Activated CD8-positive, alpha-beta T cell treated with anti-CD3 and anti-CD28 coated beads, Interleukin-2, amount 10 ng/mL, durations not matched to agents 7 days and 5 days (primary cell): ENCODE measurements at regions not wholly inside any gene's neighbourhood (a gene's known extent, or its start where the extent isn't known, plus 50 kb on each side); places are given as distances from the start of the nearest gene placed in this dataset.

ENCODE experiments used
- ATAC-seq: fragments of 150-1000 bp; cut with Tn5 transposase; one replicate; pipeline ENCODE4 v1.10.0; 2021; ENCODE audit warnings: moderate library complexity
- CTCF ChIA-PET: fragments of 350-600 bp; sonication (Branson Sonifier 250); formaldehyde crosslinking; loops from one replicate; lab custom pipeline; 2021; ENCODE audit warnings: antibody characterized with exemption; lab: Charles Lee
- POLR2A ChIA-PET: fragments of 350-600 bp; sonication (Branson Sonifier 250); formaldehyde crosslinking; loops from one replicate; lab custom pipeline; 2021; ENCODE audit warnings: antibody characterized with exemption; lab: Charles Lee
- DNase-seq: peaks from one replicate; pipeline ENCODE4 v3.0.0-alpha.2; 2020
- H3K27ac Mint-ChIP-seq: one replicate; pipeline ENCODE4 v1.8.0; 2021; ENCODE audit warnings: mild to moderate bottlenecking, mixed read lengths
- H3K27me3 Mint-ChIP-seq: one replicate; pipeline ENCODE4 v1.8.0; 2021; ENCODE audit warnings: low read depth, mixed read lengths
- H3K36me3 Mint-ChIP-seq: one replicate; pipeline ENCODE4 v1.8.0; 2021; ENCODE audit warnings: low read depth, mixed read lengths
- H3K4me1 Mint-ChIP-seq: one replicate; pipeline ENCODE4 v1.8.0; 2021; ENCODE audit warnings: low read depth, mixed read lengths
- H3K4me3 Mint-ChIP-seq: one replicate; pipeline ENCODE4 v1.8.0; 2021; ENCODE audit warnings: mild to moderate bottlenecking, mixed read lengths
- H3K9me3 Mint-ChIP-seq: one replicate; pipeline ENCODE4 v1.8.0; 2022; ENCODE audit warnings: mixed read lengths; ENCODE audit not compliant: insufficient read depth

- no peaks in the 10 kb centered on the region for H3K36me3 Mint-ChIP-seq
- DNase-seq, result no peak
- H3K27ac Mint-ChIP-seq, result no peak overlapping the region
- ChIA-PET CTCF (no interaction called here), POLR2A (no interaction called here)
- ATAC-seq, result no peak
- no peaks in the 10 kb centered on the region for H3K27me3 Mint-ChIP-seq
- H3K4me1 Mint-ChIP-seq, result no peaks in the 10 kb centered on the region
- no peaks in the 10 kb centered on the region for H3K9me3 Mint-ChIP-seq
- no peak overlapping the region for H3K4me3 Mint-ChIP-seq
These were observed 314.0 kb downstream of the TEX29 start for GRCh38 chr13:111634410-111634809.

- ChIA-PET POLR2A (no interaction called here), CTCF (no interaction called here)
- H3K27me3 Mint-ChIP-seq, result no peaks in the 10 kb centered on the region
- no peaks in the 10 kb centered on the region for H3K36me3 Mint-ChIP-seq
- no peak overlapping the region for H3K27ac Mint-ChIP-seq
- H3K9me3 Mint-ChIP-seq, result no peaks in the 10 kb centered on the region
- DNase-seq (no peak), ATAC-seq (no peak)
- no peak overlapping the region for H3K4me3 Mint-ChIP-seq
- no peaks in the 10 kb centered on the region for H3K4me1 Mint-ChIP-seq
These were observed 315.8 kb downstream of the TEX29 start for GRCh38 chr13:111636271-111636670.

- ATAC-seq (no peak), DNase-seq (no peak)
- Mint-ChIP-seq H3K9me3 (no peaks in the 10 kb centered on the region), H3K27me3 (no peaks in the 10 kb centered on the region), H3K4me1 (no peaks in the 10 kb centered on the region), H3K27ac (no peak overlapping the region), H3K36me3 (no peaks in the 10 kb centered on the region), H3K4me3 (no peak overlapping the region)
- ChIA-PET CTCF (no interaction called here), POLR2A (no interaction called here)
These were observed 316.4 kb downstream of the TEX29 start for GRCh38 chr13:111636804-111637203.

DNA sequence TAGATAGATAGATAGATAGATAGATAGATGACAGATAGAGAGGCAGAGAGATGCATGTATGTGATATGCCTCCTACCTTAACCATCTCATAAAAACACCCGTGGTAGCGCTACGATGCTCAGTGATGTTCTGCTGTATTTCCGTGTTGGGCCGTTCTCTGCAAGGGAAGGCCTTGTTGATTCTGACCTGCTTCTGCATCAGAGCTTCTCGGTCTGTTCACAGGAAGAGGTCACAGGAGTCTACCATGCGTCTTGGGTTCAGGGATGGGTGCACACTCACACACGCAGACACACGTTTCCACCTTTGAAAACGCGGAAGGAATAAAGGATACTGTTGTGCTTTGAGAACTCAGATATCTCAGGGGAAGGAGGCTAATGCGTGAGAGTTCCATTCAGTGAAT lies 316.9 kb downstream of the TEX29 start:
- ATAC-seq, result no peak
- H3K27me3 Mint-ChIP-seq, result no peaks in the 10 kb centered on the region
- H3K4me3 Mint-ChIP-seq, result no peak overlapping the region
- ChIA-PET POLR2A (no interaction called here), CTCF (no interaction called here)
- no peak overlapping the region for H3K27ac Mint-ChIP-seq
- H3K9me3 Mint-ChIP-seq, result no peaks in the 10 kb centered on the region
- no peaks in the 10 kb centered on the region for H3K36me3 Mint-ChIP-seq
- no peaks in the 10 kb centered on the region for H3K4me1 Mint-ChIP-seq
- no peak for DNase-seq

DNA sequence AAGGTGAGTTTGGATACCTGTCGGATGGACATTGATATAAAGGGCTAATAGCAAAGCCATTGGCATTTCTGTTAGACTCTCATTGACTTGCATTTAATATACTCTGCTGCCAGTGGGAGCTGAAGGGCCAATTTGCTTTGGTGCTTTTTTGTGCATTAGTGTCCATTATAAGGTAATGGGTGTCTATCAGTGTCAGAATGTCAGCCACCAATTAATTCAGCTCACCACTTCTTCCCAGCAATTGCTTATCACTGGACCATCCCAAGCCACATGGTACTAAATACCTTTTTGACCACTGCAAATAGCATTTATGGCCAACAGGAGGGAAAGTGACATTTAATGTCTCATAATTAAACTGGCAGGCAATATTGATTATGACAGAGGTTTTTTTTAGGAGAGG lies 317.8 kb downstream of the TEX29 start:
- no peaks in the 10 kb centered on the region for H3K36me3 Mint-ChIP-seq
- CTCF ChIA-PET, result no interaction called here

GRCh38 chr13:111639196-111639705 lies 318.8 kb downstream of the TEX29 start:
- POLR2A ChIA-PET, result no interaction called here
- ATAC-seq, result no peak
- no peaks in the 10 kb centered on the region for H3K27me3 Mint-ChIP-seq
- no peaks in the 10 kb centered on the region for H3K36me3 Mint-ChIP-seq
- no peak overlapping the region for H3K4me3 Mint-ChIP-seq
- CTCF ChIA-PET, result no interaction called here
- H3K9me3 Mint-ChIP-seq, result no peaks in the 10 kb centered on the region
- H3K4me1 Mint-ChIP-seq, result no peaks in the 10 kb centered on the region
- no peak overlapping the region for H3K27ac Mint-ChIP-seq
- no peak for DNase-seq

More for the DNA sequence above, 317.8 kb downstream of the TEX29 start:
- POLR2A ChIA-PET, result no interaction called here
- no peaks in the 10 kb centered on the region for H3K4me1 Mint-ChIP-seq
- DNase-seq (no peak), ATAC-seq (no peak)
- no peaks in the 10 kb centered on the region for H3K27me3 Mint-ChIP-seq
- H3K4me3 Mint-ChIP-seq, result no peak overlapping the region
- no peak overlapping the region for H3K27ac Mint-ChIP-seq
- H3K9me3 Mint-ChIP-seq, result no peaks in the 10 kb centered on the region

- no peak overlapping the region for H3K4me3 Mint-ChIP-seq
- H3K27me3 Mint-ChIP-seq, result no peaks in the 10 kb centered on the region
- no peaks in the 10 kb centered on the region for H3K9me3 Mint-ChIP-seq
- no peak overlapping the region for H3K27ac Mint-ChIP-seq
- DNase-seq, result no peak
- H3K4me1 Mint-ChIP-seq, result no peaks in the 10 kb centered on the region
- ATAC-seq, result no peak
- H3K36me3 Mint-ChIP-seq, result no peaks in the 10 kb centered on the region
- ChIA-PET POLR2A (no interaction called here), CTCF (no interaction called here)
These were observed 319.6 kb downstream of the TEX29 start for GRCh38 chr13:111640006-111640405.

DNA sequence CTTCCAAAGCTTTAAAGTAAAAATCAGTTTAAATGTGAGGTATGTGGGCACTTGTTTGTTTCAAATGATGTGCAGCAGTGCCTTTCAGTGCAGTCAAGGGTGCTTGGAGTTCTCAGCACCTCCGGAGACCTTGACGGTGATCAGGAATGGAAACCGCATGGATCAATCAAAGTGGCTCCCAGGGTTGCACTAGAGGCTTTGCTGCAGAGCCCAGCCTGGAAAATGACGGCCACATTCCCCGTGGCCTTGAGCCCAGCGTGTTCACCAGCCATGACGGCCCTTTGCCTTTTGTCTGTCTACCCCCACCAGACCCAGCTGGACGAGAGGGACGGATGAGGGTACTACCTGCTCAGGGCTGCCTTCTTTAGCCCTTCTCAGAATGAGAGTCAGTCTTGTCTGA lies 320.0 kb downstream of the TEX29 start:
- Mint-ChIP-seq H3K27ac (no peak overlapping the region), H3K4me3 (no peak overlapping the region)

DNA sequence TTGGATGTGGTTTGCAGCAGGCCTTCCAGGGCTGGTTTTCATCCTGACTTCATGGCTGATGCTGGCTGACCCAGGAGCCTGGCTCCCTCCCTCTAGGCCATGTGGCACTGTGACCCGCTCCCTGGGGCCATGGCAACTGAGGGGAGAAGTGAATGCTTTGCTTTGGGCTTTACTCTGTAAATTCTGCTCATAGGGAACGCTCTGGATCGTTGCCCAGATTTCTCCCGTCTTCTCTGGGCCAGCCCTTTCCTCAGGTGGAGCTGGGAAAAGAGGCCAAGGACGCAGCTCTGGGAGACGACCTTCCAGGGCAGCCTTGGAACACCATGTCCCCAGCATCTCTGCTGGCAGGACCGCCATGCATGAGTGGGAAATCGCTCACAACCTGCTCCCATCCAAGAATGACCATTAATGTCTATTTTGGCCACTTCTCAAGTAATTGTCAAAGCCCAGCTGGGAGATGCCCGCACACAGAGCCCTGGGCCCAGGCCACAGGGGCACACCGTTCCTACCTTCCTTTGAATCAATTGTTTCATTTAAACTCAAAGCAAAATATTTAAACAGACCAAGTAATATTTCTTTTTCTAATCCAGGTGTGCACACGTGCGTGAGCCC lies 321.8 kb downstream of the TEX29 start:
- ATAC-seq (no peak), DNase-seq (no peak)
- Mint-ChIP-seq H3K36me3 (no peaks in the 10 kb centered on the region), H3K9me3 (no peaks in the 10 kb centered on the region), H3K27ac (no peak overlapping the region), H3K27me3 (no peaks in the 10 kb centered on the region), H3K4me3 (no peak overlapping the region), H3K4me1 (no peaks in the 10 kb centered on the region)
- CTCF ChIA-PET, result no interaction called here
- POLR2A ChIA-PET, result no interaction called here

More for the DNA sequence above, 320.0 kb downstream of the TEX29 start:
- ATAC-seq (no peak), DNase-seq (no peak)
- Mint-ChIP-seq H3K27me3 (no peaks in the 10 kb centered on the region), H3K4me1 (no peaks in the 10 kb centered on the region), H3K9me3 (no peaks in the 10 kb centered on the region), H3K36me3 (no peaks in the 10 kb centered on the region)
- CTCF ChIA-PET, result no interaction called here
- POLR2A ChIA-PET, result no interaction called here

DNA sequence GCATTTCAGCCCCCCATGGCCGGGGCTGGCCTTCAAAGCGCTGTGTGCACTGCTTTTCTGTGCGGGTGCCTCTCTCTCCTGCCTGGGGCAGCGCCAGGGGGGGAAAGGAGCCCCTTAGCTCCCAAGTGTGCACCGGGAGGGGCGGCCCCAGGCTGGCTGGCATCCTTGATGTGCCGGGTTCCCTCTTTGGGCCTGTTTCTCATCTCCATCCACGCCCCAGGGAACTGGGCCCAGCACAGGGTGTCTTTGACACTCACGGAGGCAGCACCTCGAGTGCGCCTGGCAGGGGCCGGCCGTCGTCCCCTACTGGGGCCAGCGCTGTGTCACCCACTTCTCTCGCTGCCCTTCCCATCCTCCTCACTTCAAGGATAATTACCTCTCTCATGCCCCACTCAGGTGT lies 324.3 kb downstream of the TEX29 start:
- no peak for ATAC-seq
- Mint-ChIP-seq H3K9me3 (no peaks in the 10 kb centered on the region), H3K36me3 (no peaks in the 10 kb centered on the region), H3K4me1 (no peaks in the 10 kb centered on the region), H3K27ac (no peak overlapping the region), H3K27me3 (no peaks in the 10 kb centered on the region), H3K4me3 (no peak overlapping the region)
- no peak for DNase-seq
- POLR2A ChIA-PET, result no interaction called here
- CTCF ChIA-PET, result no interaction called here

- ATAC-seq, result no peak
- no peaks in the 10 kb centered on the region for H3K4me1 Mint-ChIP-seq
- CTCF ChIA-PET, result no interaction called here
- no peak for DNase-seq
- H3K27ac Mint-ChIP-seq, result no peak overlapping the region
- H3K4me3 Mint-ChIP-seq, result no peak overlapping the region
- no peaks in the 10 kb centered on the region for H3K27me3 Mint-ChIP-seq
- POLR2A ChIA-PET, result no interaction called here
- H3K36me3 Mint-ChIP-seq, result no peaks in the 10 kb centered on the region
- H3K9me3 Mint-ChIP-seq, result no peaks in the 10 kb centered on the region
These were observed 324.8 kb downstream of the TEX29 start for GRCh38 chr13:111645198-111645597.

DNA sequence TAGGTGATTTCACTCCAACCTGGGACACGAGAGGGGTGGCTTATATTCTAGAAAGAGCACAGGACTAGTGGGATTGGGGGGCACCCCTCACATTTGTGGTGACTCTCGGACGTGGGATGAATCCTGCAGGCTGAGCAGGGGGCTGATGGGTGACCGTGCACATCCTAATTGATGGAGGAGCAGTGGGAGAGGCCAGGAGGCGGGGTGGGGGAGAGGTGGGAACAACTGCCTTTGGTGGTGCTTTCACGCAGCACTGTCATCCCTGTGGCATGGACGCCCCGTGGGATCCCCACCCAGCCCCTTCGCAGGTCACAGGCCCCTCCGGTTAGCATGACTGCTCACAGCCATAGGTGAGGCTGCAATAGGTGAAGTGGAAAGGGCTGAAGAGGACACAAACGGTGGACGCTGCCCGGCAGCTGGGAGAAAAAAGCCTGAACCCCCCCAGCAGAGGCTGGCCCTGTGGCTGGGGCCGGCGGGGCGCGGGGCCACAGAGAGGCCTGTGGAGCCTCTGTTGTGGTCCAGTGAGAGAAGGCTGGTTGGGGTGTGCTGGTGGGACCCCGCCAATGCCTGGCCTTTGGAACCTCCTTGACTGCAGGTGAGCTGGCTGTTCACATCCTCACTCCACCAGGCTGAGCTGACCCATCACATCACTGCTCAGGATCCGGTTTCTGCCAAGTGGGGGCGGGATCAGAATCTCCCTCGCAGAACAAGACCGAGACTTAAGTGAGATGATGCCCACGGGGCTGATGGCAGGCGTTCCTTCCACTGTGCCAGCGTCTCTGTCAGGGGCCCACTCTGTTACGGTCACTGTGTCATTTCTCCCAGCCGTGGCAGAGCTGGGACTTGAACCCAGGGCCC lies 325.4 kb downstream of the TEX29 start:
- ATAC-seq, result no peak
- CTCF ChIA-PET, result no interaction called here
- Mint-ChIP-seq H3K4me3 (no peak overlapping the region), H3K9me3 (no peaks in the 10 kb centered on the region), H3K36me3 (no peaks in the 10 kb centered on the region), H3K27me3 (peaks cover 2% of the 10 kb centered on the region), H3K27ac (no peak overlapping the region), H3K4me1 (no peaks in the 10 kb centered on the region)
- POLR2A ChIA-PET, result no interaction called here
- DNase-seq, result no peak
